BJ (cell line): ENCODE measurements at regions not wholly inside any gene's neighbourhood (a gene's known extent, or its start where the extent isn't known, plus 50 kb on each side); places are given as distances from the start of the nearest gene placed in this dataset.
"Not testable (repeated sequence)": the region's sequence is repeated elsewhere in the genome, so short reads cannot be mapped to it uniquely, and the experiment has no call there.

Experiments used
- CTCF ChIA-PET: fragments of 350-600 bp; formaldehyde crosslinking; extraction: SDS; loops from one replicate; lab custom pipeline; 2021; ENCODE audit warnings: antibody characterized with exemption, inconsistent platforms; lab: Yijun Ruan, JAX
- POLR2A ChIA-PET: fragments of 300-600 bp; sonication (Branson Sonifier 250); formaldehyde crosslinking; extraction: SDS; loops from one replicate; lab custom pipeline; 2021; ENCODE audit warnings: antibody characterized with exemption; lab: Charles Lee
- DNase-seq: peaks from one replicate; pipeline ENCODE4 v3.0.0-alpha.2; 2011; ENCODE audit warnings: low read depth
- H3K27me3 ChIP-seq: 2 replicates; pipeline ENCODE4 v1.6.0; 2011; ENCODE audit warnings: low read length; ENCODE audit not compliant: control insufficient read depth, insufficient read depth
- H3K36me3 ChIP-seq: 2 replicates; pipeline ENCODE4 v1.5.1; 2011; ENCODE audit warnings: low read length; ENCODE audit not compliant: control insufficient read depth, insufficient read depth
- H3K4me3 ChIP-seq: 2 replicates; pipeline ENCODE4 v1.5.1; 2011; ENCODE audit warnings: low read depth, mild to moderate bottlenecking, control low read depth, low read length
- CTCF ChIP-seq: IDR thresholded peaks from 2 replicates; pipeline ENCODE4 v1.5.1; 2011; ENCODE audit warnings: low read depth, mild to moderate bottlenecking, control low read depth, inconsistent platforms, low read length, moderate library complexity; ENCODE audit not compliant: insufficient read depth

GRCh38 chr13:61508936-61509335 is 93.3 kb upstream of the PCDH20 start:
- ChIA-PET POLR2A (no interaction called here), CTCF (no interaction called here)
- no peak overlapping the region for H3K4me3 ChIP-seq

GRCh38 chr13:61500176-61500575 is 84.5 kb upstream of the PCDH20 start:
- H3K27me3 ChIP-seq, result no peaks in the 10 kb centered on the region
- CTCF ChIA-PET, result no interaction called here
- no peak for DNase-seq

More at GRCh38 chr13:61508936-61509335, 93.3 kb upstream of the PCDH20 start:
- no peaks in the 10 kb centered on the region for H3K27me3 ChIP-seq
- H3K36me3 ChIP-seq, result no peaks in the 10 kb centered on the region
- TF ChIP-seq CTCF, result no peak
- DNase-seq, result no peak

GRCh38 chr13:61495648-61496047 is 80.0 kb upstream of the PCDH20 start:
- H3K27me3 ChIP-seq, result no peaks in the 10 kb centered on the region
- DNase-seq, result no peak
- no peak overlapping the region for H3K4me3 ChIP-seq
- ChIA-PET POLR2A (no interaction called here), CTCF (no interaction called here)
- H3K36me3 ChIP-seq, result no peaks in the 10 kb centered on the region
- no peak for TF ChIP-seq CTCF

More at GRCh38 chr13:61500176-61500575, 84.5 kb upstream of the PCDH20 start:
- no peak for TF ChIP-seq CTCF
- H3K4me3 ChIP-seq, result no peak overlapping the region
- POLR2A ChIA-PET, result no interaction called here
- no peaks in the 10 kb centered on the region for H3K36me3 ChIP-seq

- H3K27me3 ChIP-seq, CTCF ChIA-PET, H3K4me3 ChIP-seq, POLR2A ChIA-PET, H3K36me3 ChIP-seq, DNase-seq: not testable (repeated sequence)
Measured at GRCh38 chr13:61493556-61493955, 77.9 kb upstream of the PCDH20 start.

- CTCF ChIA-PET, result no interaction called here
- no peak for DNase-seq
- no peak for TF ChIP-seq CTCF
- H3K27me3 ChIP-seq, result no peaks in the 10 kb centered on the region
- no peaks in the 10 kb centered on the region for H3K36me3 ChIP-seq
- H3K4me3 ChIP-seq, result no peak overlapping the region
- POLR2A ChIA-PET, result no interaction called here
Measured at GRCh38 chr13:61486496-61486895, 70.8 kb upstream of the PCDH20 start.

- CTCF ChIA-PET, result no interaction called here
- no peak for TF ChIP-seq CTCF
- POLR2A ChIA-PET, result no interaction called here
- H3K4me3 ChIP-seq, result no peak overlapping the region
- DNase-seq, result no peak
- no peaks in the 10 kb centered on the region for H3K36me3 ChIP-seq
- no peaks in the 10 kb centered on the region for H3K27me3 ChIP-seq
Measured at GRCh38 chr13:61485128-61485765, 69.6 kb upstream of the PCDH20 start.
